Neural progenitor cell (in vitro differentiated cells): ENCODE measurements at regions not wholly inside any gene's neighbourhood (a gene's known extent, or its start where the extent isn't known, plus 50 kb on each side); places are given as distances from the start of the nearest gene placed in this dataset.

Experiments used
- DNase-seq: peaks from one replicate; pipeline ENCODE4 v3.0.0-alpha.2; 2016; ENCODE audit warnings: low spot score
- H2AFZ ChIP-seq: fragments of 200-600 bp; sonication (generic); replicated peaks from 2 replicates; pipeline ENCODE4 v1.6.1; 2016; ENCODE audit warnings: antibody characterized with exemption
- H3F3A ChIP-seq: fragments of 200-600 bp; sonication (generic); 2 replicates; pipeline ENCODE4 v1.6.1; 2016; ENCODE audit warnings: antibody characterized with exemption, low read depth
- H3K27ac ChIP-seq: fragments of 200-600 bp; sonication (generic); 2 replicates; pipeline ENCODE4 v1.5.1; 2016; ENCODE audit warnings: mild to moderate bottlenecking
- H3K27me3 ChIP-seq: fragments of 200-600 bp; sonication (generic); 2 replicates; pipeline ENCODE4 v1.6.1; 2016; ENCODE audit warnings: mild to moderate bottlenecking, moderate library complexity
- H3K36me3 ChIP-seq: fragments of 200-600 bp; sonication (generic); 2 replicates; pipeline ENCODE4 v1.5.1; 2016
- H3K4me1 ChIP-seq: fragments of 200-600 bp; sonication (generic); 2 replicates; pipeline ENCODE4 v1.6.1; 2016; ENCODE audit warnings: mixed run types
- H3K4me2 ChIP-seq: fragments of 200-600 bp; sonication (generic); 2 replicates; pipeline ENCODE4 v1.6.1; 2016
- H3K4me3 ChIP-seq: fragments of 200-600 bp; sonication (generic); 2 replicates; pipeline ENCODE4 v1.5.1; 2016
- H3K79me2 ChIP-seq: fragments of 200-600 bp; sonication (generic); 2 replicates; pipeline ENCODE4 v1.6.1; 2016; ENCODE audit warnings: low read depth
- H3K9ac ChIP-seq: fragments of 200-600 bp; sonication (generic); 2 replicates; pipeline ENCODE4 v1.6.1; 2016
- H3K9me3 ChIP-seq: fragments of 200-600 bp; sonication (generic); 2 replicates; pipeline ENCODE4 v1.5.1; 2016; ENCODE audit warnings: low read depth
- H4K20me1 ChIP-seq: fragments of 200-600 bp; sonication (generic); 2 replicates; pipeline ENCODE4 v1.6.1; 2016; ENCODE audit warnings: low read depth
- H3K27ac Mint-ChIP-seq: 3 replicates; pipeline ENCODE4 v1.8.0; 2021; ENCODE audit warnings: mixed read lengths
- H3K27me3 Mint-ChIP-seq: 2 replicates; pipeline ENCODE4 v1.8.0; 2022; ENCODE audit warnings: low read depth, mild to moderate bottlenecking, inconsistent platforms, moderate library complexity, mixed read lengths; ENCODE audit not compliant: insufficient read depth
- H3K36me3 Mint-ChIP-seq: 3 replicates; pipeline ENCODE4 v1.8.0; 2021; ENCODE audit warnings: mixed read lengths
- H3K4me1 Mint-ChIP-seq: 3 replicates; pipeline ENCODE4 v1.8.0; 2021; ENCODE audit warnings: mixed read lengths
- H3K4me3 Mint-ChIP-seq: 3 replicates; pipeline ENCODE4 v1.8.0; 2021; ENCODE audit warnings: mild to moderate bottlenecking, moderate library complexity, mixed read lengths
- H3K9me3 Mint-ChIP-seq: 3 replicates; pipeline ENCODE4 v1.8.0; 2020; ENCODE audit warnings: mixed read lengths
- CTCF ChIP-seq: fragments of 200-600 bp; sonication (generic); IDR thresholded peaks from 2 replicates; pipeline ENCODE4 v1.5.1; 2017; ENCODE audit warnings: antibody characterized with exemption, mild to moderate bottlenecking
- EZH2 ChIP-seq: fragments of 200-600 bp; sonication (generic); IDR thresholded peaks from 2 replicates; pipeline ENCODE4 v1.6.1; 2017; ENCODE audit warnings: antibody characterized with exemption, mild to moderate bottlenecking, moderate library complexity
- EZH2phosphoT487 ChIP-seq: fragments of 200-600 bp; sonication (generic); IDR thresholded peaks from 2 replicates; pipeline ENCODE4 v1.6.1; 2017; ENCODE audit warnings: antibody characterized with exemption

GRCh38 chr6:104226790-104227446, 632.8 kb downstream of the HACE1 start:
- H3K27ac Mint-ChIP-seq, result no peak overlapping the region
- Histone ChIP-seq H3K27me3 (no peaks in the 10 kb centered on the region), H2AFZ (peak overlapping the region; percentile 15), H3K36me3 (no peaks in the 10 kb centered on the region), H3K9me3 (no peaks in the 10 kb centered on the region), H3K4me3 (no peak overlapping the region), H3K79me2 (no peaks in the 10 kb centered on the region), H3K4me1 (no peaks in the 10 kb centered on the region), H3K27ac (no peak overlapping the region), H3K4me2 (no peak overlapping the region), H4K20me1 (no peaks in the 10 kb centered on the region), H3K9ac (no peak overlapping the region), H3F3A (no peaks in the 10 kb centered on the region)
- no peak overlapping the region for H3K4me3 Mint-ChIP-seq
- no peaks in the 10 kb centered on the region for H3K4me1 Mint-ChIP-seq
- H3K36me3 Mint-ChIP-seq, result no peaks in the 10 kb centered on the region
- no peaks in the 10 kb centered on the region for H3K27me3 Mint-ChIP-seq
- TF ChIP-seq CTCF (no peak), EZH2phosphoT487 (no peak), EZH2 (no peak)
- no peak for DNase-seq
- H3K9me3 Mint-ChIP-seq, result no peaks in the 10 kb centered on the region

GRCh38 chr6:104218116-104218515, 641.6 kb downstream of the HACE1 start:
- H3K27me3 Mint-ChIP-seq, result no peaks in the 10 kb centered on the region
- H3K4me3 ChIP-seq, result no peak overlapping the region
- H3K4me1 ChIP-seq, result no peaks in the 10 kb centered on the region
- DNase-seq, result no peak
- no peaks in the 10 kb centered on the region for H3K9me3 Mint-ChIP-seq
- no peaks in the 10 kb centered on the region for H3K36me3 ChIP-seq
- no peaks in the 10 kb centered on the region for H3K36me3 Mint-ChIP-seq
- H3F3A ChIP-seq, result no peaks in the 10 kb centered on the region
- H3K9me3 ChIP-seq, result no peaks in the 10 kb centered on the region
- no peaks in the 10 kb centered on the region for H3K79me2 ChIP-seq
- H3K4me1 Mint-ChIP-seq, result no peaks in the 10 kb centered on the region
- H3K27ac ChIP-seq, result no peak overlapping the region
- no peaks in the 10 kb centered on the region for H3K27me3 ChIP-seq
- H3K4me2 ChIP-seq, result no peak overlapping the region
- H3K27ac Mint-ChIP-seq, result no peak overlapping the region
- H2AFZ ChIP-seq, result no peak overlapping the region
- no peaks in the 10 kb centered on the region for H4K20me1 ChIP-seq
- TF ChIP-seq EZH2phosphoT487 (no peak), EZH2 (no peak), CTCF (no peak)
- H3K9ac ChIP-seq, result no peak overlapping the region
- no peak overlapping the region for H3K4me3 Mint-ChIP-seq

GRCh38 chr6:104214901-104215300, 644.8 kb downstream of the HACE1 start:
- no peaks in the 10 kb centered on the region for H3K9me3 Mint-ChIP-seq
- H3K27me3 Mint-ChIP-seq, result no peaks in the 10 kb centered on the region
- no peak for DNase-seq
- Histone ChIP-seq H3F3A (no peaks in the 10 kb centered on the region), H3K36me3 (no peaks in the 10 kb centered on the region), H3K9ac (no peak overlapping the region), H3K4me3 (no peak overlapping the region), H3K4me2 (no peak overlapping the region), H3K4me1 (no peaks in the 10 kb centered on the region), H3K9me3 (no peaks in the 10 kb centered on the region), H3K27me3 (no peaks in the 10 kb centered on the region), H4K20me1 (no peaks in the 10 kb centered on the region), H3K27ac (no peak overlapping the region), H3K79me2 (no peaks in the 10 kb centered on the region), H2AFZ (no peak overlapping the region)
- no peak overlapping the region for H3K27ac Mint-ChIP-seq
- no peaks in the 10 kb centered on the region for H3K36me3 Mint-ChIP-seq
- no peak overlapping the region for H3K4me3 Mint-ChIP-seq
- TF ChIP-seq EZH2, result no peak
- no peak for TF ChIP-seq EZH2phosphoT487
- TF ChIP-seq CTCF, result no peak
- H3K4me1 Mint-ChIP-seq, result no peaks in the 10 kb centered on the region
